OCI-LY3 (cell line): ENCODE measurements at regions not wholly inside any gene's neighbourhood (a gene's known extent, or its start where the extent isn't known, plus 50 kb on each side); places are given as distances from the start of the nearest gene placed in this dataset.

Experiments
- CTCF ChIP-seq: fragments of 200-600, 300-600 bp; sonication (generic); IDR thresholded peaks from 2 replicates; pipeline ENCODE4 v1.5.1; 2014; ENCODE audit warnings: antibody characterized with exemption, low read length, low read depth
- EZH2phosphoT487 ChIP-seq: fragments of 200-600 bp; shearing (Covaris generic); IDR thresholded peaks from 2 replicates; pipeline ENCODE4 v1.6.1; 2018; ENCODE audit warnings: antibody characterized with exemption, mixed run types, low read depth

- TF ChIP-seq CTCF (no peak), EZH2phosphoT487 (no peak)
These were observed 1045.6 kb upstream of the WWC1 start for GRCh38 chr5:167245868-167246267.
